ENCODE measurements at regions not wholly inside any gene's neighbourhood (a gene's known extent, or its start where the extent isn't known, plus 50 kb on each side); places are given as distances from the start of the nearest gene placed in this dataset.

GRCh38 chr18:77803024-77803423, 553.4 kb downstream of the GALR1 start:
- Mint-ChIP-seq H3K27me3 (ENCODE audit: low read depth) (no peaks in the 10 kb centered on the region), H3K4me3 (no peak overlapping the region), H3K27ac (no peak overlapping the region), H3K9me3 (peaks cover 3 to 4% of the 10 kb centered on the region in 2 donors), H3K4me1 (ENCODE audit: low read depth) (no peaks in the 10 kb centered on the region), H3K36me3 (ENCODE audit: insufficient read depth in 2 of 2) (no peaks in the 10 kb centered on the region)
- DNase-seq (no peak), ATAC-seq (replicated peaks in 1 of 2) (no peak)

GRCh38 chr18:77804382-77804781, 554.7 kb downstream of the GALR1 start:
- no peaks in the 10 kb centered on the region for H3K4me1 Mint-ChIP-seq (ENCODE audit: low read depth)
- H3K4me3 Mint-ChIP-seq = no peak overlapping the region
- no peaks in the 10 kb centered on the region for H3K27me3 Mint-ChIP-seq (ENCODE audit: low read depth)
- H3K9me3 Mint-ChIP-seq = peaks cover 3 to 8% of the 10 kb centered on the region in 2 donors
- no peak overlapping the region for H3K27ac Mint-ChIP-seq
- ATAC-seq (replicated peaks in 1 of 2) (no peak), DNase-seq (no peak)
- H3K36me3 Mint-ChIP-seq (ENCODE audit: insufficient read depth in 2 of 2) = no peaks in the 10 kb centered on the region

GRCh38 chr18:77807650-77808049, 558.0 kb downstream of the GALR1 start:
- no peak overlapping the region for H3K4me3 Mint-ChIP-seq
- DNase-seq (no peak), ATAC-seq (replicated peaks in 1 of 2) (no peak)
- H3K36me3 Mint-ChIP-seq (ENCODE audit: insufficient read depth in 2 of 2) = no peaks in the 10 kb centered on the region
- no peaks in the 10 kb centered on the region for H3K27me3 Mint-ChIP-seq (ENCODE audit: low read depth)
- H3K4me1 Mint-ChIP-seq (ENCODE audit: low read depth) = no peaks in the 10 kb centered on the region
- no peak overlapping the region for H3K27ac Mint-ChIP-seq
- H3K9me3 Mint-ChIP-seq = peaks cover 3 to 8% of the 10 kb centered on the region in 2 donors

- no peaks in the 10 kb centered on the region for H3K4me1 Mint-ChIP-seq (ENCODE audit: low read depth)
- H3K9me3 Mint-ChIP-seq = peaks cover 3 to 8% of the 10 kb centered on the region in 2 donors
- H3K36me3 Mint-ChIP-seq (ENCODE audit: insufficient read depth in 2 of 2) = no peaks in the 10 kb centered on the region
- H3K4me3 Mint-ChIP-seq = no peak overlapping the region
- no peaks in the 10 kb centered on the region for H3K27me3 Mint-ChIP-seq (ENCODE audit: low read depth)
- ATAC-seq (replicated peaks in 1 of 2) (no peak), DNase-seq (no peak)
- no peak overlapping the region for H3K27ac Mint-ChIP-seq
Observed at GRCh38 chr18:77811503-77811902, 561.9 kb downstream of the GALR1 start.

DNA sequence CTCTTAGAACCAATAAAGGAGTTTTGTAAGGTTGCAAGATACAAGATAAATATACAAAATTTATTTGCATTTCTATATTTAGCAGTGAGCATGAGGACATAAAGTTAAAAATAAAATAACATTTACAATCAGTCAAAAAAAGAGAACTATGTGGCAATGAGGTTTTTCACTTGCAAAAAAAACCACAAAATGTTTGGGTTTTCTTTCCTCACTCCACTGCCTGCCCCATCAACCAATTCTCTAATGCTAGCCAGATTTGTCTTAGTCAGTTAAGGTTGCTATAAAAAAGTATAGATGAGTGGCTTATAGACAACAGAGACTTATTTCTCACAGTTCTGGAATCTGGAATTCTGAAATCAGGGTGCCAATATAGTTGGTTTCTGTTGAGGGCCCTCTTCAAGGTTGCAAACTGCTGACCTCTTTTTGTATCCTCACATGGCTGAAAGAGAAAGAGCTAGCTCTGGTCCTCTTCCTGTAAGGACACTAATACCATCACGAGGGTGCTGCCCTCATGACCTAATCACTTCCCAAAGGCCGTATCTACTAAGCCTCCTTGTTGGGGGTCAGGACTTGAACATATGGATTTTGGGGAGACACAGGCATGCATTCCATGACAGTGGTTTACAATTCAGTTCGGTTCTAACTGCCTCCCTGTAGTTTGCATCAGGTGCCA, 566.2 kb downstream of the GALR1 start:
- H3K9me3 Mint-ChIP-seq = peaks cover 2% of the 10 kb centered on the region in 2 donors
- no peak for ATAC-seq (replicated peaks in 1 of 2)

DNA sequence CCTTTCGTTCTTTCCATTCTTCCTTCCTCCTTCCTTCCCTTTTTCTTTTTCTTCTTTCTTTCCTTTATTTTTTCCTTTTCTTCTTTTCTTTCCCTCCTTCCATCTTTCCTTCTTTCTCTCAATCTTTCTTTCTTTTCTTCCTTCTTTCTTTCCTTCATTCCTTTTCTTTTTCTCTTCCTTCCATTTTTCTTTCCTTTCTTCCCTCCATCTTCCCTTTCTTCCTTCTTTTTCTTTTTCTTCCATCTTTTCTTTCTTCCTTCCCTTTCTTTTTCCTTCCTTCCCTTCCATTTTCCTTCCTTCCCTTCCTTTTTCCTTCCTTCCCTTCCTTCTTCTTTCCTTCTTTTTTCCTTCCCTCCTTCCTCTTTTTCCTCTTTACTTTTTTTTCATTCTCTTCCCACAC, 568.7 kb downstream of the GALR1 start:
- no peak for DNase-seq
- Mint-ChIP-seq H3K36me3 (ENCODE audit: insufficient read depth in 2 of 2) (no peaks in the 10 kb centered on the region), H3K4me1 (ENCODE audit: low read depth) (no peaks in the 10 kb centered on the region), H3K4me3 (no peak overlapping the region), H3K9me3 (peaks cover 2% of the 10 kb centered on the region in 2 donors), H3K27ac (no peak overlapping the region), H3K27me3 (ENCODE audit: low read depth) (no peaks in the 10 kb centered on the region)
- ATAC-seq (replicated peaks in 1 of 2) = no peak

More for the DNA sequence above, 566.2 kb downstream of the GALR1 start:
- Mint-ChIP-seq H3K27ac (no peak overlapping the region), H3K4me1 (ENCODE audit: low read depth) (no peaks in the 10 kb centered on the region), H3K4me3 (no peak overlapping the region), H3K27me3 (ENCODE audit: low read depth) (no peaks in the 10 kb centered on the region), H3K36me3 (ENCODE audit: insufficient read depth in 2 of 2) (no peaks in the 10 kb centered on the region)
- no peak for DNase-seq

DNA sequence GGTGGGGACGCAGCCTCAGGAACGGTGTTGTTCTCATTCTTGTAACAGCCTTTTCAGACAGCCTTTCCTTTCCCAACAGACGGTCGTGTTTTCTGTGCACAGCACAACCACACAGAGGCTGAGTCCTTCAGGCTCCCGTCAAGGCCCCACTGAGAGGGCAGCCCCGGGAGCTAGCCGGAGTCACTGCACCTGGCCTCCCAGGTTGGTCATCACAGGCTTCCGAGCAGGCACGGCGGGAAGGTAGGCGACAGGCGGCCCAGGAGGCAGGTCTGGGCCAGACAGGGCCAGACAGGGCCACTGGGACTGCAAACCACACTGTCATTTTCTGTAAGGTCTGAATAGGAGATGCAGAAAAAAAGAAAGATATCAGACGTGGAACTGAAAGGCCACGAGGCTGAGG, 570.8 kb downstream of the GALR1 start:
- DNase-seq = no peak
- Mint-ChIP-seq H3K9me3 (peaks cover 2% of the 10 kb centered on the region in 2 donors), H3K27ac (no peak overlapping the region), H3K4me3 (no peak overlapping the region), H3K27me3 (ENCODE audit: low read depth) (no peaks in the 10 kb centered on the region), H3K4me1 (ENCODE audit: low read depth) (no peaks in the 10 kb centered on the region), H3K36me3 (ENCODE audit: insufficient read depth in 2 of 2) (no peaks in the 10 kb centered on the region)
- ATAC-seq (replicated peaks in 1 of 2) = no peak

GRCh38 chr18:77821892-77822291, 572.2 kb downstream of the GALR1 start:
- ATAC-seq (replicated peaks in 1 of 2) = no peak
- no peak overlapping the region for H3K27ac Mint-ChIP-seq
- no peaks in the 10 kb centered on the region for H3K36me3 Mint-ChIP-seq (ENCODE audit: insufficient read depth in 2 of 2)
- DNase-seq = no peak
- H3K27me3 Mint-ChIP-seq (ENCODE audit: low read depth) = no peaks in the 10 kb centered on the region
- H3K4me3 Mint-ChIP-seq = no peak overlapping the region
- no peaks in the 10 kb centered on the region for H3K4me1 Mint-ChIP-seq (ENCODE audit: low read depth)
- peaks cover 2% of the 10 kb centered on the region in 2 donors for H3K9me3 Mint-ChIP-seq

DNA sequence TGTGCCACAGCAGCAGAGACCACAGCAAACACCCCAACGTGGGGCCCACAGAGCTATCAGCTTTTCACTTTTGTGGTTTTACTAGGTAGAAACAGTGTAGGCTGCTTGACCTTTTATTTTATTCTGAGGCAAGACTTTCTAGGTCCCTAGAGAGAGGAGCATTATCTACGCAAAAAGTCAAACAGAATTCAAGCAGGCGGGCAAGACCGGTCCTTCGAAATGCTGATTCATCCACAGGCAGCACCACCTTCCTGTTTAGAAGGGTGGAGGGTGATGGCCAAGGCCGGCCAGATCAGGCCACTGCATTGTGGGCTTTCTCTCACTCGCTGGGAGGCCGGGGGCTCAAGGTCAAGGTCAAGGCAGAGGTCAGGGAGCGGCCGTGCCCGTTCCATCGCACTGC, 573.0 kb downstream of the GALR1 start:
- Mint-ChIP-seq H3K36me3 (ENCODE audit: insufficient read depth in 2 of 2) (no peaks in the 10 kb centered on the region), H3K9me3 (peaks cover 2% of the 10 kb centered on the region in 2 donors)
- ATAC-seq (replicated peaks in 1 of 2) = no peak

DNA sequence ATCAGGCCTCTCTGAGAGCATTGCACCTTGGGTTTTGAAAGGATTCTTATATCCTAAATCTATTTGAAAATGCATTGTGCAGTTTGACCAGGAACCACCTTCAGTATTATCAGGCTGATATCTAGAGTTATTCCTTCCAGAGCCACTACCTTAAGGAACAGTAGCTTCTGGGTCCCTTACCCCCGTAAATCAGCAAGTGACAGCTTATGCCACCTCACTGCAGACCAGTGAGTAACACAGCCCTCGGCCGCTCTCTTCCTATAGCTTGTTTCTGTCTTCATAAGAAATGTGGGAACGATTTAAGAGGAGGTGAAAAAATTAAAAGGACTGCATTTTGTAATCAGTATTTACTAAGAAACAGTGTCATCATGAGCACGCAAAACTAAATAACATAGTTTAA, 584.2 kb downstream of the GALR1 start:
- Mint-ChIP-seq H3K4me1 (ENCODE audit: low read depth) (no peaks in the 10 kb centered on the region), H3K36me3 (ENCODE audit: insufficient read depth in 2 of 2) (no peaks in the 10 kb centered on the region), H3K27ac (no peak overlapping the region), H3K27me3 (ENCODE audit: low read depth) (no peaks in the 10 kb centered on the region), H3K4me3 (no peak overlapping the region), H3K9me3 (no peaks in the 10 kb centered on the region)
- DNase-seq (no peak), ATAC-seq (replicated peaks in 1 of 2) (no peak)

More for the DNA sequence above, 573.0 kb downstream of the GALR1 start:
- Mint-ChIP-seq H3K4me3 (no peak overlapping the region), H3K27ac (no peak overlapping the region), H3K27me3 (ENCODE audit: low read depth) (no peaks in the 10 kb centered on the region), H3K4me1 (ENCODE audit: low read depth) (no peaks in the 10 kb centered on the region)
- DNase-seq = no peak

DNA sequence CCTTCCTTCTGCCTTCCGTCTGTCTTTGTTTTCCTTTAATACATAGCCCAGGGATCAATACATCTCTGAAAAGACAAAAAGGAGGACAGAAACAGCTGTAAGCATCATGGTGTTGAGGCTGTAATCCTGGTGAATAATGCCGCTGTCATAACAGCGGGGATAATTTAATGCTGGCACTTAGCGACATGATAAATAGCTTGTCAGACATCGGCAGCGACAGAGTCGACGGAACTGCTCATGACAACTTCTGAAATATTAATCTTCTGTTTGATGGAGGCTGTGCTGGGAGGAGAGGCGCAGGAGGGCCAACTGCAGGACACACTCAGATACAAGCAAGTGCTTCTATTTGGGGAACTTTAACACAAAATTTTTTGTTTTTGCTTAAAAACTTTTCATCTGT, 602.2 kb downstream of the GALR1 start:
- Mint-ChIP-seq H3K4me1 (ENCODE audit: low read depth) (no peaks in the 10 kb centered on the region), H3K4me3 (no peak overlapping the region), H3K27ac (no peak overlapping the region), H3K36me3 (ENCODE audit: insufficient read depth in 2 of 2) (peaks cover 0 to 1% of the 10 kb centered on the region in 2 donors), H3K27me3 (ENCODE audit: low read depth) (peaks cover 9% of the 10 kb centered on the region), H3K9me3 (no peaks in the 10 kb centered on the region)
- ATAC-seq (replicated peaks in 1 of 2) (no peak), DNase-seq (no peak)

- Mint-ChIP-seq H3K27ac (no peak overlapping the region), H3K27me3 (ENCODE audit: low read depth) (peaks cover 9% of the 10 kb centered on the region), H3K4me1 (ENCODE audit: low read depth) (no peaks in the 10 kb centered on the region), H3K4me3 (no peak overlapping the region), H3K9me3 (no peaks in the 10 kb centered on the region), H3K36me3 (ENCODE audit: insufficient read depth in 2 of 2) (peaks cover 0 to 1% of the 10 kb centered on the region in 2 donors)
- ATAC-seq (replicated peaks in 1 of 2) (no peak), DNase-seq (no peak)
Observed at GRCh38 chr18:77853859-77854258, 604.2 kb downstream of the GALR1 start.

DNA sequence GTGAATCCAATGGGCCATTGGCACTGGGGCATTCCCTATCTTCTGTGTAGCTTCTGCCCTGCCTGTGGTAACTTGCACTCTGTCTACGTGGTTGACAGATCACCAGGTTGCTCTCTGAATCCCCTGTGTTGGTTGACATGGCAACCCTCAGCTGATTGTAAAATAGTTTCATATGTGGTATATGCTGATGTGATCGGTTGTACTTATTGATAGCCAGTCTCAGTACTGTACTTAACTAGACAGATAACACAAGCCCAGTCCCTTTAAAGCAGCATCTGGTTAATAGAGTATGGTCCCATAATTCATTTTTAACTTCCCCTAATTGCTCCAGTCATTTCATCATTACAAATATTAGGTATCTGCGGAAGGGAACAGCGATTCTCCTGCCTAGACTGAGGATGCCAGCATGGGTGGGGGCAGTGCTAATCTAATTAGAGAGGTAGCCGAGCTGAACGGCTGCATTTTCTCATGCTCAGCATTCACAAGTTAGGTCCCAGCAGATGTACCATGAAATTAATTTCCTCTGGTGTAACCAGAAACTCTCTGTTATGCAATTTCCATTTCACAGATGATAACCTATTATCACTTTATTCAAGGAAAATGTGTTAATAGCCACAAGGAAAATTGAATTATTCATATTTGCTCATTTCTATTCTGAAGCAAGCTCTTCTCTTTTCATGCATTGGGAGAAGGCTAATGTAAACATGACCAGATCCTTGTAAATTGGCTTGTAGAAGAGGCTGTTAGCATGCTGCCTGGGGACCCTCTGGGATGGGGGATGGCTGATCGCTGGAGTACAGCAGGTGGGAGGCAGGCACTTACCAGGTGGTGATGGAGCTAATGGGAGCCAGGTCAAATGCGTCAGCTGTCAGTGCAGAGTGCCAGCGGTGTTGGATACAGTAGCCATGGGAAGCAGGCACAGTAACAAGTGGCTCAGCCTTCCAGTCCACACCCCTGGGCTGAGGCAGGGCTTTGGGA, 608.3 kb downstream of the GALR1 start:
- Mint-ChIP-seq H3K36me3 (ENCODE audit: insufficient read depth in 2 of 2) (no peaks in the 10 kb centered on the region), H3K27ac (no peak overlapping the region), H3K4me1 (ENCODE audit: low read depth) (no peaks in the 10 kb centered on the region), H3K4me3 (no peak overlapping the region), H3K9me3 (peaks cover 0 to 2% of the 10 kb centered on the region in 2 donors), H3K27me3 (ENCODE audit: low read depth) (no peaks in the 10 kb centered on the region)
- no peak for ATAC-seq (replicated peaks in 1 of 2)
- no peak for DNase-seq

Data from activated T-cell treated with anti-CD3 and anti-CD28 coated beads, Interleukin-2, amount 50 U/mL, for 72 hours (primary cell).